Ishikawa (cell line): ENCODE measurements at regions not wholly inside any gene's neighbourhood (a gene's known extent, or its start where the extent isn't known, plus 50 kb on each side); places are given as distances from the start of the nearest gene placed in this dataset.

Experiments
- CEBPB ChIP-seq: IDR thresholded peaks from 2 replicates; pipeline ENCODE4 v1.6.1; 2012
- CREB1 ChIP-seq: IDR thresholded peaks from 2 replicates; pipeline ENCODE4 v1.6.1; 2012; ENCODE audit warnings: low read depth
- EGR1 ChIP-seq: IDR thresholded peaks from 2 replicates; pipeline ENCODE4 v1.6.1; 2012
- EP300 ChIP-seq: IDR thresholded peaks from 2 replicates; pipeline ENCODE4 v1.6.1; 2012; ENCODE audit warnings: borderline replicate concordance
- FOXM1 ChIP-seq: IDR thresholded peaks from 2 replicates; pipeline ENCODE4 v1.6.1; 2012; ENCODE audit warnings: low read depth, borderline replicate concordance
- MAX ChIP-seq: IDR thresholded peaks from 2 replicates; pipeline ENCODE4 v1.6.1; 2012
- NFIC ChIP-seq: IDR thresholded peaks from 2 replicates; pipeline ENCODE4 v1.6.1; 2012
- RAD21 ChIP-seq: IDR thresholded peaks from 2 replicates; pipeline ENCODE4 v1.6.1; 2012; ENCODE audit warnings: low read depth
- REST ChIP-seq: IDR thresholded peaks from 2 replicates; pipeline ENCODE4 v1.6.1; 2012; ENCODE audit warnings: low read depth, mild to moderate bottlenecking
- TAF1 ChIP-seq: IDR thresholded peaks from 2 replicates; pipeline ENCODE4 v1.6.1; 2012; ENCODE audit warnings: low read depth, mild to moderate bottlenecking
- TCF12 ChIP-seq: IDR thresholded peaks from 2 replicates; pipeline ENCODE4 v1.6.1; 2012; ENCODE audit warnings: low read depth
- TEAD4 ChIP-seq: IDR thresholded peaks from 2 replicates; pipeline ENCODE4 v1.6.1; 2012
- USF1 ChIP-seq: IDR thresholded peaks from 2 replicates; pipeline ENCODE4 v1.6.1; 2012
- YY1 ChIP-seq: IDR thresholded peaks from 2 replicates; pipeline ENCODE4 v1.6.1; 2012; ENCODE audit warnings: low read depth
- ZBTB7A ChIP-seq: IDR thresholded peaks from 2 replicates; pipeline ENCODE4 v1.6.1; 2012; ENCODE audit warnings: low read depth

DNA sequence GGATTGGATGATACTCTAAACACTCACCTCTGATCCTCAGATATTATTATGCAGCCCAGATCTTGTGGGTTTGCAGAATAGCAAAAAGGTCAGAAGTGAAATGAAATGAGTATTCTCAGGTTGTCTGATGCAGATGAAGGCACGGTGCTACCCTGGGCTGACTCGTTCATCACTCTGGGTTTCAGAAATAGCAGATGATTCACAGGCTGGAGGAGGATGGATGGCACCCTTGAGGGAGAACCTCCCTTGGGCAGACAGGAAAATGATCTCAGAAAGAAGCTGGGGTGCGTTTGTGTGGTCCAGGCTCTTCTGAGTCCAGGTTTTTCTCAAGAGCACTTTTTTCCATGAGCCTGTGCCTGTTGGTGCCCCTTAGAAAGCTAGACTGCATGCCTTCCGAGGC, 515.8 kb upstream of the MKI67 start:
- TF ChIP-seq MAX (no peak), USF1 (no peak)

DNA sequence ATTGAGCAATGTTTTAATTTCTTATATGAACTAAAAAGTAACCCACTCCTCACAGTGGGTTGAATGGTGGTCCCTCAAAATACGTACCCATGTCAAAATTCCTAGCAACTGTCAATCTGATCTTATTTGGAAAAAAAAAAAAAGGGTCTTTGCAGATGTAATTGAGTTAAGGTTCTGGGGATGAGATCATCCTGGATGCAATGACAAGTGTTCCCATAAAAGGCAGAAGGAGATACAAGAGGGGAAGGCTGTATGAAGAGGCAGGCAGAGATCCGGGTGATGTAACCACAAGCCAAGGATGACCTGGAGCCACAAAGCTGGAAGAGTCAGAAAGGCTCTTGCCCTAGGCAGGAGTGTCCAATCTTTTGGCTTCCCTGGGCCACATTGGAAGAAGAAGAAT, 516.3 kb upstream of the MKI67 start:
- TF ChIP-seq REST, result no peak
- TF ChIP-seq ZBTB7A, result no peak
- TF ChIP-seq RAD21, result no peak
- TF ChIP-seq TEAD4, result no peak
- TF ChIP-seq TAF1, result no peak
- no peak for TF ChIP-seq MAX
- no peak for TF ChIP-seq EGR1
- TF ChIP-seq CEBPB, result no peak
- TF ChIP-seq EP300, result no peak
- no peak for TF ChIP-seq USF1
- no peak for TF ChIP-seq CREB1
- no peak for TF ChIP-seq TCF12
- TF ChIP-seq NFIC, result no peak
- no peak for TF ChIP-seq YY1
- no peak for TF ChIP-seq FOXM1

DNA sequence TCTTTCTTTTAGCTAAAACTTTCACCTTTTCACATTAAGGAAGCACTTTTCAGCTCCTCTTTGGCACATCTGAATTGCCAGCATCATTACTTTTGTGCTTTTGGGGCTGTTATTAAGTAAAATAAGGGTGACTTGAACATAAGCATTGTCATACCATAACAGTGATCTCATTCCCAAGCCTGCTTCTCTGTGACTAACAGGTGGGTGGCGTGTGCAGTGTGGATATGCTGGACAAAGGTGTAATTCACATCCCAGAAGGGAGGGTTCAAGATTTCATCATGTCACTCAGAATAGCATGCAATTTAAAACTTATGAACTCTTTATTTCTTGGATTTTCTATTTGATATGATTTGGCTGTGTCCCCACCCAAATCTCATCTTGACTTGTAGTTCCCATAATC, 517.4 kb upstream of the MKI67 start:
- TF ChIP-seq REST, result no peak
- no peak for TF ChIP-seq CREB1
- TF ChIP-seq EGR1, result no peak

DNA sequence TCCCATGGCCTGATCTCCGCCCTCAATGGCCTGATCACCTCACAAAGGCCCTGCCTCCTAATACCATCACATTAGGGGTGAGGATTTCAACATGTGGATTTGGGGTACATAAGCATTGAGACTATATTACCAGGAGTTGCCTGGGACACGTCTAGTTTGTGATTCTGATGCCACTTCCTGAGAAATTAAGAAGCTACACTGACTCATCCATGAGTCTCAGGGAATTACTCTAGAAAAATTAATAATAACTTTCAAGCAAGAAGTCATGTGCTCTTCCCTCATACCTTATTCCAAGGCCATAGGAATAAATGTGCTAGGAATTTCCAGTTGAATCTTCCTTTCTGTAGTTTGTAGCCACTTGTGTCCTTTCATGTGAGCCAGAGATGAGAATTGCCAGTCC, 519.3 kb upstream of the MKI67 start:
- no peak for TF ChIP-seq REST
- TF ChIP-seq USF1, result no peak

DNA sequence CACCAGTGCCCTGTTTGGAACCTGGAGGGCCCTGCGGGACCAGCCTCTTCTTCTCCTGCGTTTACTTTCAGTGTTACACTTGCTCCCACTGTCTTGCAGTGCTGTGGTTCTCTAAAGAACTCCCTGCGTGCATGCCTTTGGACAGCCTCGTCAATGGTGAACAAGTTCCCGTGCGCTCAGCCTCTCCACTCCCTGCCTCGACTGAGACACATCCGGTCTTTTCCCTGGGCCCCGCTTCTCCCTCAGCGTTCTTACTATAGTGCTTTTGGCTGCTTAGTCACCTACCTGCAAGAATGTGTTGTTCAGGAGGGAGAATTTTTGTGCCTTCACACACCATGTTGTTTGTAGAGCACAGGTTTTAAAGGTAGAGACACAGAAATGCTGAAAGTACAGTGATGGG, 520.7 kb upstream of the MKI67 start:
- TF ChIP-seq ZBTB7A (no peak), NFIC (no peak), USF1 (no peak), FOXM1 (no peak), EP300 (no peak), YY1 (no peak), TCF12 (no peak), CREB1 (no peak), CEBPB (no peak), REST (no peak), MAX (no peak), RAD21 (no peak), TAF1 (no peak), TEAD4 (no peak), EGR1 (no peak)
